GM10847 (cell line): ENCODE measurements at regions not wholly inside any gene's neighbourhood (a gene's known extent, or its start where the extent isn't known, plus 50 kb on each side); places are given as distances from the start of the nearest gene placed in this dataset.

Source experiments
- POLR2A ChIP-seq: IDR thresholded peaks from 2 replicates; pipeline ENCODE4 v1.6.1; 2011; ENCODE audit not compliant: insufficient read length; ENCODE audit errors: extremely low read depth

GRCh38 chrX:74251006-74251930 is 52.7 kb upstream of the ZCCHC13 start:
- TF ChIP-seq POLR2A, result no peak

GRCh38 chrX:74250574-74250973 is 53.4 kb upstream of the ZCCHC13 start:
- TF ChIP-seq POLR2A, result no peak

GRCh38 chrX:74249963-74250362 is 54.0 kb upstream of the ZCCHC13 start:
- no peak for TF ChIP-seq POLR2A

DNA sequence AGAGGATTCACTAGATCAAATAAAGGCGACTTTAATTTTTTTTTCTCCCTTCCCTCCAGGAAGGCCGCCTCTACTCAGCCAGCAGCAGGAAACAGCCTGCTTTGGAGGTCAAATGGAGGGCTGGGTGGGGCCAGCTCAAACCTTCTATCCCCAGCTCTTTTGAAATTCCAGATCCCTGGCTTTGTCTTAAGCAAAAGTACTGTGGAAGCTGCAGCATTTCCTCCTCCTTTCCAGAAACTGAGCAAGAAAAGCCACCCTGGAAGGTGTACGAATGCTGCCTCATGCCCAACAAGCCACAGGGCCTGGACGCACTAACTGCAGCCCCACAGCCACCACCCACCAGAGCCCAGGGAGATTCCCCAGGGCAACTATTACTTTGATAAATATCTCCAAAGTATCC is 55.1 kb upstream of the ZCCHC13 start:
- no peak for TF ChIP-seq POLR2A

DNA sequence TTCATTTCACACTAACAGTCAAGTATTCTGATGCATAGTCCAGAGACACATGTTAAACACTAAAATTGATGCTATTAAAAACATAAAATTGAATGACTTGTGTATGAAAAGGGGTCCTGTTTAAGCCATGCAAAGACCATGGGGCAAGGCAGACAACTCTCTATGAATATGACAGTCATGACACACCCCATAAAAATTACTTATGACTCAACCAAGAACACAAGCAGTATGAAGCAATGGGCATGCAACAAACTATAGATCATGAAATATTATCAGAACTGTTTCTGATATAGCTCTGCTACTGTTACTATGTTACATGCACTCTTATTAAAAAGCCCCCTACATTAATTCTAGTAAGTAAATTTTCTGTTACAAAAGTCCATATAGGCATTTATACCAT is 57.5 kb upstream of the ZCCHC13 start:
- TF ChIP-seq POLR2A, result no peak

DNA sequence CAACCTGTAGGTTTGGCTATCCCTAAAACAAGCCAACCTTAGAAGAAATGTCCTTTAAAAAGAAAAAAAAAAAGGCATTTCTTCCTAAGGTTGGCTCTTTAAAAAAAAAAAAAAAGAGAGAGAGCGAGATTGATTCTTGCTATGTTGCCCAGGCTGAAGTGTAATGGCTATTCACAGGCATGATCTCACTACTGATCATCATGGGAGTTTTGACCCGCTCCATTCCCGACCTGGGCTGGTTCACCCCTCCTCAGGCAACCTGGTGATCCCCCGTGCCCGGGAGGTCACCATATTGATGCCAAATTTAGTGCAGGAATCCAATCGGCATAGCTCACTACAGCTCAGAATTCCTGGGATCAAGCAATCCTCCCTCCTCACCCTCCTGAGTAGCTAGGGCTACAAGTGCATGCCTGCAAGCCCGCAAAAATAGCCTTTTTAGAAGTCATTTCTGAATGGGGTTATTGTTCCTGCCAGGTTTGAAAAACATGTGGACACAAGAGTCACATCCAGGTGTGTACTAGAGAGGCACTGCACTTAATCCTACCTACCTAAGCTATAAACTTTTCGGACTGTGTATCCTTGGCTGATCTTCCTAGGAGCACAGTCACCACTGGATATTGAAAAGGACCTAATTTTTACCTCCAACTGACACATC is 61.4 kb upstream of the ZCCHC13 start:
- no peak for TF ChIP-seq POLR2A

- TF ChIP-seq POLR2A, result no peak
Measured at GRCh38 chrX:74242050-74242449, 61.9 kb upstream of the ZCCHC13 start.

- no peak for TF ChIP-seq POLR2A
Measured at GRCh38 chrX:74238771-74239170, 65.2 kb upstream of the ZCCHC13 start.

DNA sequence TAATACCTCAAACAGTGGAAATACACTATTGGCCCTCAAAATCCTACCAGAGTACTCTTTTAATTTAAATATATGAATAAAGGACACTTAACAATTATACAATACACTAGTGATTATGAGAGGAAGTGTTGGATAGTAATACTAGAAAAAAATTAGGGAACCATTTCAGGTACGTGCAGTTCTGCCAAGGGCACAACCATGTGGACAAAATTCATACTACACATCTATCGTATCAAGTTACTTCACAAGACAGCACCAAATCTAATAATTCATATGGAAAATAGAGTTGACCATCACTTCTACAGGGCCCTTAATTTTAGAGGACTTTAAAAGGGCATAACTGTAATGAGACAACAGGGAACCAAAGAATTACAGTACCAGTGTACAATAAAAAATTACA is 69.2 kb upstream of the ZCCHC13 start:
- TF ChIP-seq POLR2A, result no peak

DNA sequence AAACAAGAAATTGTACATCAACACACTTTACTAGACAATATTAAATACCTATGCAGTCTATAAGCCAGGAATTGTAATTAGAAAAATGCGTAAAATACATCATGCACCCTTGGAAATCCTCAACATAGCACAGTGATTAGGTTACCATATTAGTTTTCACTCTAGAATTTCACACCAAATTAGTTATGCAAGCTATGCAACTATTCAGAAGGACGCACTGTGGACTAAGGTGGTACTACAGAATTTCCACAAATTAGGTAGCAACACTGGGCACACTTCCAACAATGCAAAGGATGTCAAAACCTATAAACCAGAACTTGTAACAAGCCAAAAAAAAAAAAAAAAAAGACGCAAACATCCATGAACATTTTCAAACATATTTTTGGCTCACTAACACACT is 71.1 kb upstream of the ZCCHC13 start:
- TF ChIP-seq POLR2A, result no peak

DNA sequence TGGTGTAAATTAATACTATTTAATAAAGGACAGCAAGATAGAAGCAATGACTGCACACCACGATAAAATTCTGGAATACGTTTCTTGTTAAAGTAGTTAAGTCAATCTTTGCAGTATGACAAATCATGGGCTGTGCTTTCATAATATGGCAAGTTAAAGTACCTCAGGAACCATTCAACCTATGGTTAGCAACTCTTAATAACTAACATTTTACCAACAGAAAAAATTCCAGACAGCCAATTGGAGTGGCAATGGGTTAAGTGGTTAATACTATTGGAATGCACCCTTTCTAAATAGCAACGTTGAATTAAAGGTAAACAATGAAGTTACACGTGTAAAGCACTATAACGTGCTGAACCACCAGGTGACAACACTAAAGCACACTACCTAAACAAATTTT is 72.4 kb upstream of the ZCCHC13 start:
- TF ChIP-seq POLR2A, result no peak

DNA sequence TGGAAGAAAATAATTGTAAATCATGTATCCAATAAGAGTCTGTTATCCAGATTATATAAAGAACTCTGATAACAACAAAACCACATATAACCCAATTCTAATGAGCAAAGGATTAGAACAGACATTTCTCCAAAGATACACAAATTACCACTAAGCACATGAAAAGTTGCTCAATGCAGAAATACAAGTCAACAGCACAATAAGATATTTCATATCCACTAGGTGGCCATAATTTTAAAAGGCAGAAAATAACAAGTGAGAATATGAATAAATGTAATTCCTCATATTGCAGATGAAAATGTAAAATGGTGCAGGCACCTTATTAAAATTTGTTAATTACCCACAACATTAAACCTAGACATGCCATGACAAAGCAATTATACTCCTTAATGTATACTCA is 73.9 kb upstream of the ZCCHC13 start:
- TF ChIP-seq POLR2A, result no peak

DNA sequence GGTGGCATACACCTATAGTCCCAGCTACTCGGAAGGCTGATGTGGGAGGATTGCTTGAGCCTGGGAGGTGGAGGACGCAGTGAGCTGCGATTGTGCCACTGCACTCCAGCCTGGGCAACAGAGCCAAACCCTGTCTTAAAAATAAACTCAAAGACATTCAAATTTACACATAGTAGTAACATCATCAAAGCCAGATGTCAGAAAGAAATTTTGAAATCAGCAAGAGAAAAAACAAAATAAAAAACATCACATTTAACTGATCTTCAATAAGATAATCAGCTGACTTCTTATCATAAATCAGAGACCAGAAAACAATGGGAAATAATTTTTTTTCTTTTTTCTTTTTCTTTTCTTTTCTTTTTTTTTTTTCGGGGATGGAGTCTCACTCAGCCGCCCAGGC is 78.9 kb upstream of the ZCCHC13 start:
- TF ChIP-seq POLR2A, result no peak

GRCh38 chrX:74220277-74220676 is 83.7 kb upstream of the ZCCHC13 start:
- TF ChIP-seq POLR2A, result no peak

GRCh38 chrX:74218895-74219294 is 85.1 kb upstream of the ZCCHC13 start:
- no peak for TF ChIP-seq POLR2A

DNA sequence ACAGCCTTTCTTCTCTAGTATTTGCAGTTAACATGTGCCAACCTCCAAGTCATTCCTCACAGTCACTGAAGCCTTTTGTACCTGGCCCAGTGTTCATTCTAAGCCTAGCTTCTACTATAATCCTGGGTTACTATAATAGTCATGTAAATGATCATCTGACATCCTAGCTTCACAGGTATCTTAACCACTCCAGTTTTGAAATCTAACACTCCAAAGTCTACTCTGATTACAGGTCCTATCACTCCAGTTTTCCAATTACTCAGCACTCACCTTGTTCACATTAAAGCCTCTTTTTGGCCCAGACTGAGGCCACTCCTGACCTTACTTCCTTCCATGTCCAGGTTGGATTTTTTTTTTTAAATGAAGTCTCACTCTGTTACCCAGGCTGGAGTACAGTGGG is 87.6 kb upstream of the ZCCHC13 start:
- no peak for TF ChIP-seq POLR2A
